Tibial nerve (tissue), 4 donors: ENCODE measurements at regions not wholly inside any gene's neighbourhood (a gene's known extent, or its start where the extent isn't known, plus 50 kb on each side); places are given as distances from the start of the nearest gene placed in this dataset.

Experiments used
- DNase-seq, 2 donors: peaks; one replicate each; pipeline ENCODE4 v3.0.0-alpha.2; 2019; ENCODE audit warnings: low spot score in 2 of 2
- H3K27ac ChIP-seq, 4 donors: fragments of 200-600 bp; sonication (generic) in 3 of 4; one replicate each; pipeline ENCODE4 v1.5.1; 2017 to 2019; ENCODE audit warnings: mild to moderate bottlenecking in 1 of 4
- H3K27me3 ChIP-seq, 2 donors: fragments of 200-600 bp; sonication (generic) in 1 of 2; one replicate each; pipeline versions ENCODE4 v1.5.1 to v1.6.0; 2017 to 2019
- H3K36me3 ChIP-seq, 3 donors: fragments of 200-600 bp; sonication (generic); one replicate each; pipeline ENCODE4 v1.5.1; 2018 to 2019
- H3K4me1 ChIP-seq, 4 donors: fragments of 200-600 bp; sonication (generic) in 3 of 4; one replicate each; pipeline ENCODE4 v1.5.1; 2017 to 2019
- H3K4me3 ChIP-seq, 4 donors: fragments of 200-600 bp; sonication (generic) in 3 of 4; one replicate each; pipeline ENCODE4 v1.5.1; 2017 to 2019; ENCODE audit warnings: mild to moderate bottlenecking in 1 of 4, moderate library complexity in 1 of 4
- H3K9me3 ChIP-seq, 4 donors: fragments of 200-600 bp; sonication (generic) in 3 of 4; one replicate each; pipeline ENCODE4 v1.5.1; 2017 to 2019
- CTCF ChIP-seq, 5 experiments: fragments of 200-600 bp in 3 of 5; fragments of 450-650 bp in 2 of 5; sonication (generic) in 3 of 5; IDR thresholded peaks; one replicate each; pipeline ENCODE4 v1.5.1; 2016 to 2019; ENCODE audit warnings: antibody characterized with exemption in 5 of 5, mild to moderate bottlenecking in 3 of 5, moderate library complexity in 2 of 5
- EP300 ChIP-seq, 2 donors: sonication (generic); formaldehyde crosslinking; IDR thresholded peaks; one replicate each; pipeline ENCODE4 v1.6.1; 2017; ENCODE audit warnings: antibody characterized with exemption in 2 of 2, mild to moderate bottlenecking in 1 of 2
- POLR2A ChIP-seq, 2 donors: fragments of 450-650 bp; IDR thresholded peaks; one replicate each; pipeline ENCODE4 v1.6.1; 2017; ENCODE audit warnings: antibody characterized with exemption in 2 of 2, mild to moderate bottlenecking in 2 of 2, moderate library complexity in 2 of 2
- WGBS, 2 donors: methylation state at CpG; one replicate each; pipeline ENCODE4 v1.1.5; 2018; 5-methylcytosine and 5-hydroxymethylcytosine counted together

GRCh38 chr7:121544726-121545125 lies 148.6 kb upstream of the FAM3C start:
- TF ChIP-seq EP300 (IDR thresholded peaks at IDR 0.05) (peak in 1 of 2 donors; percentile 31), CTCF (IDR thresholded peaks at IDR 0.05) (no peak)
- Histone ChIP-seq H3K9me3 (peaks cover 0 to 6% (median 0%) of the 10 kb centered on the region in 4 donors), H3K36me3 (no peaks in the 10 kb centered on the region), H3K4me3 (no peak overlapping the region), H3K27me3 (no peaks in the 10 kb centered on the region), H3K27ac (peak overlapping the region in 2 of 4 donors; percentile 15 to 29), H3K4me1 (peaks cover 0 to 9% (median 0%) of the 10 kb centered on the region in 4 donors)
- no peak for DNase-seq
- 40 to 46% methylated on average over 2 of the region's 2 CpGs for WGBS, 2 donors

- Histone ChIP-seq H3K27ac (peak overlapping the region in 2 of 4 donors; percentile 1), H3K4me3 (no peak overlapping the region), H3K27me3 (no peaks in the 10 kb centered on the region), H3K4me1 (peaks cover 0 to 9% (median 0%) of the 10 kb centered on the region in 4 donors), H3K36me3 (no peaks in the 10 kb centered on the region), H3K9me3 (peaks cover 0 to 6% (median 0%) of the 10 kb centered on the region in 4 donors)
- TF ChIP-seq POLR2A (IDR thresholded peaks at IDR 0.05): no peak
- no peak for TF ChIP-seq EP300 (IDR thresholded peaks at IDR 0.05)
- no peak for TF ChIP-seq CTCF (IDR thresholded peaks at IDR 0.05)
- 52 to 55% methylated on average over 1 of the region's 1 CpG for WGBS, 2 donors
- no peak for DNase-seq
These were observed 148.1 kb upstream of the FAM3C start for GRCh38 chr7:121544238-121544637.

- no peak for DNase-seq
- no peaks in the 10 kb centered on the region for H3K27me3 ChIP-seq
- TF ChIP-seq POLR2A (IDR thresholded peaks at IDR 0.05) (no peak), EP300 (IDR thresholded peaks at IDR 0.05) (no peak), CTCF (IDR thresholded peaks at IDR 0.05) (no peak)
- H3K4me3 ChIP-seq: no peak overlapping the region
- no peaks in the 10 kb centered on the region for H3K36me3 ChIP-seq
- peaks cover 0 to 6% (median 0%) of the 10 kb centered on the region in 4 donors for H3K9me3 ChIP-seq
- no peak overlapping the region for H3K27ac ChIP-seq
- H3K4me1 ChIP-seq: no peaks in the 10 kb centered on the region
- WGBS, 2 donors: 93 to 100% methylated on average over 1 of the region's 1 CpG
These were observed 145.3 kb upstream of the FAM3C start for GRCh38 chr7:121541457-121541856.

GRCh38 chr7:121540138-121540537 lies 144.0 kb upstream of the FAM3C start:
- WGBS, 2 donors: 79 to 83% methylated on average over 1 of the region's 1 CpG
- Histone ChIP-seq H3K27ac (no peak overlapping the region), H3K4me3 (no peak overlapping the region), H3K9me3 (peaks cover 0 to 1% (median 0%) of the 10 kb centered on the region in 4 donors), H3K36me3 (no peaks in the 10 kb centered on the region), H3K4me1 (no peaks in the 10 kb centered on the region), H3K27me3 (no peaks in the 10 kb centered on the region)
- DNase-seq: no peak
- TF ChIP-seq POLR2A (IDR thresholded peaks at IDR 0.05) (no peak), EP300 (IDR thresholded peaks at IDR 0.05) (no peak), CTCF (IDR thresholded peaks at IDR 0.05) (no peak)

- WGBS, 2 donors: 48 to 57% methylated on average over 1 of the region's 1 CpG
- Histone ChIP-seq H3K4me1 (no peaks in the 10 kb centered on the region), H3K9me3 (no peaks in the 10 kb centered on the region), H3K27me3 (no peaks in the 10 kb centered on the region), H3K4me3 (no peak overlapping the region), H3K27ac (no peak overlapping the region), H3K36me3 (no peaks in the 10 kb centered on the region)
- no peak for DNase-seq
- TF ChIP-seq POLR2A (IDR thresholded peaks at IDR 0.05): no peak
- no peak for TF ChIP-seq CTCF (IDR thresholded peaks at IDR 0.05)
- TF ChIP-seq EP300 (IDR thresholded peaks at IDR 0.05): no peak
These were observed 140.9 kb upstream of the FAM3C start for GRCh38 chr7:121537031-121537430.
